Gastrocnemius medialis (tissue), 4 donors: ENCODE measurements at regions not wholly inside any gene's neighbourhood (a gene's known extent, or its start where the extent isn't known, plus 50 kb on each side); places are given as distances from the start of the nearest gene placed in this dataset.
A peak's percentile ranks its signal among the peaks of the same experiment; 100 is the strongest.

Experiments used
- ATAC-seq, 2 donors: fragments of 150-250 bp; one replicate each; pipeline ENCODE4 v1.9.1; 2016
- DNase-seq, 2 donors: peaks; one replicate each; pipeline ENCODE4 v3.0.0-alpha.2; 2019
- H3K27ac ChIP-seq, 4 donors: fragments of 200-600 bp; sonication (generic); 1 replicate in 1 of 4; 2 replicates in 3 of 4; pipeline ENCODE4 v1.5.1; 2016 to 2018; ENCODE audit warnings: mild to moderate bottlenecking in 2 of 4, moderate library complexity in 1 of 4
- H3K27me3 ChIP-seq, 3 donors: fragments of 200-600 bp; sonication (generic) in 2 of 3; 1 replicate in 1 of 3; 2 replicates in 2 of 3; pipeline versions ENCODE4 v1.5.1 to v1.6.0; 2016 to 2019; ENCODE audit warnings: mild to moderate bottlenecking in 1 of 3, moderate library complexity in 1 of 3
- H3K36me3 ChIP-seq, 2 donors: fragments of 200-600 bp; sonication (generic) in 1 of 2; one replicate each; pipeline ENCODE4 v1.5.1; 2017 to 2018
- H3K4me1 ChIP-seq, 2 donors: fragments of 200-600 bp; sonication (generic) in 1 of 2; one replicate each; pipeline ENCODE4 v1.5.1; 2016 to 2017; ENCODE audit warnings: mild to moderate bottlenecking in 2 of 2
- H3K4me3 ChIP-seq, 4 donors: fragments of 200-600 bp; sonication (generic) in 3 of 4; 1 replicate in 1 of 4; 2 replicates in 3 of 4; pipeline ENCODE4 v1.5.1; 2016 to 2019; ENCODE audit warnings: mild to moderate bottlenecking in 2 of 4
- H3K9me3 ChIP-seq, 3 donors: fragments of 200-600 bp; sonication (generic) in 2 of 3; 1 replicate in 1 of 3; 2 replicates in 2 of 3; pipeline ENCODE4 v1.5.1; 2016 to 2019
- CTCF ChIP-seq, 5 experiments: fragments of 450-650 bp in 3 of 5; fragments of 200-600 bp in 2 of 5; sonication (generic) in 2 of 5; IDR thresholded peaks in 4 of 5; conservative IDR thresholded peaks in 1 of 5; 1 replicate in 4 of 5; 2 replicates in 1 of 5; pipeline ENCODE4 v1.5.1; 2016 to 2019; ENCODE audit warnings: antibody characterized with exemption in 5 of 5, mild to moderate bottlenecking in 3 of 5, moderate library complexity in 3 of 5
- POLR2A ChIP-seq, 2 donors: fragments of 450-650 bp; IDR thresholded peaks; one replicate each; pipeline ENCODE4 v1.6.1; 2017; ENCODE audit warnings: antibody characterized with exemption in 2 of 2, mild to moderate bottlenecking in 2 of 2, moderate library complexity in 2 of 2
- in situ Hi-C, 4 donors: fragments of 200-750 bp; cut with MboI; loops; one replicate each; pipeline versions ENCODE4 v1.15.0 to v1.8.0; 2017; ENCODE audit warnings: low sequenced_read_pairs in 4 of 4
- intact Hi-C: fragments of 100-400 bp; cut with DNase I; formaldehyde crosslinking; loops from one replicate; pipeline ENCODE4 v1.15.1; 2023; ENCODE audit warnings: low total_unique reads

- Histone ChIP-seq H3K9me3 (no peaks in the 10 kb centered on the region), H3K4me3 (no peak overlapping the region), H3K27me3 (no peaks in the 10 kb centered on the region), H3K27ac (no peak overlapping the region), H3K36me3 (no peaks in the 10 kb centered on the region), H3K4me1 (no peaks in the 10 kb centered on the region)
- TF ChIP-seq CTCF (IDR thresholded peaks at IDR 0.05 in 4 of 5, conservative IDR thresholded peaks at IDR 0.05 in 1 of 5) (no peak), POLR2A (IDR thresholded peaks at IDR 0.05) (no peak)
- DNase-seq, result no peak
- intact Hi-C loops (no loop called here), in situ Hi-C loops (no loop called here)
- ATAC-seq, result no peak
Observed at GRCh38 chr12:89959179-89959578, 250.5 kb upstream of the ATP2B1 start.

GRCh38 chr12:89954259-89954658 is 245.6 kb upstream of the ATP2B1 start:
- ATAC-seq (no peak), DNase-seq (no peak)
- peak overlapping the region in 1 of 4 donors; percentile 1 for H3K27ac ChIP-seq
- no peaks in the 10 kb centered on the region for H3K27me3 ChIP-seq
- no peak overlapping the region for H3K4me3 ChIP-seq
- H3K9me3 ChIP-seq, result no peaks in the 10 kb centered on the region
- intact Hi-C loops (no loop called here), in situ Hi-C loops (no loop called here)
- peaks cover 0 to 3% of the 10 kb centered on the region in 2 donors for H3K4me1 ChIP-seq
- no peak for TF ChIP-seq CTCF (IDR thresholded peaks at IDR 0.05 in 4 of 5, conservative IDR thresholded peaks at IDR 0.05 in 1 of 5)
- no peak for TF ChIP-seq POLR2A (IDR thresholded peaks at IDR 0.05)
- no peaks in the 10 kb centered on the region for H3K36me3 ChIP-seq

GRCh38 chr12:89951694-89952060 is 243.0 kb upstream of the ATP2B1 start:
- Histone ChIP-seq H3K4me1 (peaks cover 4 to 13% of the 10 kb centered on the region in 2 donors), H3K9me3 (no peaks in the 10 kb centered on the region), H3K27me3 (no peaks in the 10 kb centered on the region), H3K4me3 (no peak overlapping the region), H3K27ac (no peak overlapping the region), H3K36me3 (no peaks in the 10 kb centered on the region)
- in situ Hi-C loops (no loop called here), intact Hi-C loops (no loop called here)
- ATAC-seq, result no peak
- no peak for DNase-seq
- TF ChIP-seq POLR2A (IDR thresholded peaks at IDR 0.05), result no peak
- TF ChIP-seq CTCF (IDR thresholded peaks at IDR 0.05 in 4 of 5, conservative IDR thresholded peaks at IDR 0.05 in 1 of 5), result no peak

GRCh38 chr12:89951050-89951693 is 242.5 kb upstream of the ATP2B1 start:
- Histone ChIP-seq H3K27me3 (no peaks in the 10 kb centered on the region), H3K4me3 (no peak overlapping the region), H3K4me1 (peaks cover 4 to 13% of the 10 kb centered on the region in 2 donors), H3K27ac (no peak overlapping the region), H3K9me3 (no peaks in the 10 kb centered on the region), H3K36me3 (no peaks in the 10 kb centered on the region)
- ATAC-seq, result no peak
- intact Hi-C loops (no loop called here), in situ Hi-C loops (no loop called here)
- no peak for DNase-seq
- no peak for TF ChIP-seq POLR2A (IDR thresholded peaks at IDR 0.05)
- no peak for TF ChIP-seq CTCF (IDR thresholded peaks at IDR 0.05 in 4 of 5, conservative IDR thresholded peaks at IDR 0.05 in 1 of 5)

GRCh38 chr12:89950421-89950820 is 241.8 kb upstream of the ATP2B1 start:
- no peak for DNase-seq
- no peak for ATAC-seq
- H3K27ac ChIP-seq, result no peak overlapping the region
- no peaks in the 10 kb centered on the region for H3K27me3 ChIP-seq
- no peak for TF ChIP-seq POLR2A (IDR thresholded peaks at IDR 0.05)
- no peak for TF ChIP-seq CTCF (IDR thresholded peaks at IDR 0.05 in 4 of 5, conservative IDR thresholded peaks at IDR 0.05 in 1 of 5)
- H3K4me3 ChIP-seq, result no peak overlapping the region
- intact Hi-C loops (no loop called here), in situ Hi-C loops (no loop called here)
- peaks cover 4 to 13% of the 10 kb centered on the region in 2 donors for H3K4me1 ChIP-seq
- no peaks in the 10 kb centered on the region for H3K9me3 ChIP-seq
- no peaks in the 10 kb centered on the region for H3K36me3 ChIP-seq
